GM19395 (cell line): ENCODE measurements at regions not wholly inside any gene's neighbourhood (a gene's known extent, or its start where the extent isn't known, plus 50 kb on each side); places are given as distances from the start of the nearest gene placed in this dataset.

Experiments used
- ATAC-seq: cut with Tn5 transposase; IDR thresholded peaks from one replicate; pipeline ENCODE4 v1.9.1; 2021; ENCODE audit warnings: mild to moderate bottlenecking, moderate library complexity; ENCODE audit not compliant: unreplicated experiment

DNA sequence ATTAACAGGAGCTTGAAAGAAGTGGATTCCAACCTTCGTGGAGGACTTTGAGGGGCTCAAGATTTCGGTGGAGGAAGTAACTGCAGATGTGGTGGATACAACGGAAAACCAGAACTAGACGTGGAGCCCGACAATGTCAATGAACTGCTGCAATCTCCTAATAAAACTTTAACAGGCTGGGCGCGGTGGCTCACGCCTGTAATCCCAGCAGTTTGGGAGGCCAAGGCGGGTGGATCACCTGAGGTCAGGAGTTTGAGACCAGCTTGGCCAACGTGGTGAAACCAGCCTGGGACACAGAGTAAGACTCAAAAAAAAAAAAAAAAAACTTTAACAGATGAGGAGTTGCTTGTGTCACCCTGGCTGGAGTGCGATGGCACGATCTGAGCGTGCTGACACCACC lies 477.8 kb upstream of the MKI67 start:
- no peak for ATAC-seq

DNA sequence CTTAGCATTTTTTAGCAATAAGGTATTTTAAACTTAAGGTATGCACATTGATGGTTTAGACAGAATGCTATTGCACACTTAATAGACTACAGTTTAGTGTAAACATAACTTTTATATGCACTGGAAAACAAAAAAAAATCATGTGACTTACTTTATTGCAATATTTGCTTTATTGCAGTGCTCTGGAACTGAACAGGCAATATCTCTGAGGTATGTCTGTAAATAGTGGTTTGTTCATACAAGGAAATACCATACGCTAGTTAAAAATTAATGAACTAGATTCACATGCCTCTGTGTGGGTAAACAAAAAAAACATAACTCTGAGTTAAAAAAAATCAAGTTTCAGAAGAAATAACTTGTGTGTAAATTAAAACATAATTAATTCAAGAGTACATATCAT lies 479.0 kb upstream of the MKI67 start:
- no peak for ATAC-seq

DNA sequence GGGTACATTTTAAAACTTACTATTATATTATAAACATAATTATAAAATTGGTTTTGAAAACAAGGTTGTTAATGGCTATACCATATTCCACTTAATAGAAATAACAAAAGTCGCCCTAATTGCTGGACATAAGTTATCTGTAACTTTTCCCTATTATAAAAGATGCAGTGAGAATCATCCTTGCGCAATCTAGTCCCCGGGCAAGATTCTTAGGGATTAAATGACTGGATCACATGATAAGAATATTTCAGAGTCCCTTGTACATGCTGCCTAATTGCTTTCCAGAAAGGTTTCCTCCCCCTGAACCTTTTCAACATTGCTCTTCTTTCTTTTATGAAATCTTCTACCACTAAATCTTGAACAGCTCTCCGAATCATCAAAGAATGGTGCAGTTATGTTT lies 479.8 kb upstream of the MKI67 start:
- ATAC-seq, result no peak

DNA sequence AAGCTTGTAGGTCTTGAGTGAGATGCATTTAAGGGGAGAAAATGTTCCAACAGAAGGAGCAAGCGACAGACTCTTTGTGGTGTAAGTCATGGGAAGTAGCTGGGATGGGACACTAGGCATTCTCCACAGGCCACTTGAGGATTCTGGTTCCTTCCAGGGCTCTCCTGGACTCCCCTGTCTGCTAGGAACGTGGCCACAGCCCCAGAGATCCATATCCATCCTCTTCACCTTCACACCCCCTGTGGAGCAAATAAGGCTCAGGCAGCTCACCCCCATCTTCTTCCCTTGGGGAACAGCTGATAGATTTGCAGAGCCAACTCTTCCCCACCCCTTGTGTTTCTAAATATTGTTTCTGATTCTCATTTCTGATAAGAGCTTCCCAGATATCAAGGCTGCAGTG lies 482.6 kb upstream of the MKI67 start:
- no peak for ATAC-seq

DNA sequence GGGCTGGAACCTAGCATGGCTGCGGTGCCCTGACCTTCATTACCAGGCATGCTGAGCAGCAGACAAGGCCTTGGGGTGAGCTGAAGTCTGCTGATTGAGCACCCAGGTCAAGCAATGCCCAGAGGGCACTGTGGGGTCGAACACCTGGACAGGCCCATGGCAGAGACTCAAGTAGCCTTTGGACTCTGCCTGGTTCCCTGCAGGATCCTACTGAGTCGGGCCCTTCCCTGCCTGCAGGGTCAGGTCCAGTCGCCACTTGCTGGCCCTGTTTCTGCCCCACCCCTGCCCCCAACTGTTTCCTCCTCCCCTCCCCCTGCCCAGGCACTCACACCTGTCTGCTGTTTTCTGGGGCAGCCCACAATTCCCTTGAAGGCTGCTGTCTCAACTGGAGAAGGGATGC lies 483.2 kb upstream of the MKI67 start:
- ATAC-seq, result no peak

DNA sequence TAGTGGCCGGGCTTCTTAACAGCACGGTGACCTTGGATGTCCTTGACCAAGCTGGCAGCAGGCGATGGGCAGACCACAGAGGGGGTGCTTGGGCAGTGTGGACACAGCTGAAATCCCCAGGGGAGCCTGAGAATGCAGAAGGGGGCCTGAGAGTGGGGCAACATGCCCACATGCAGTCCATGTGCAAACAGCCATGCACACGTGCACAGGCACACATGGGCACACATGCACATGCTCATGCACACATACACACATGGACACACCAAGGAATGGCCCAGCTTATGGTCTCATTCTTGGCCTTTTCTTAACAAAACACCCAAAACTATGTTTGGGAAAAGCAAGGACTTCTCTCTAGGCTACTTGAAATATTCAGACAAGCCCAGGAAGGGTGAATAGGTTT lies 483.9 kb upstream of the MKI67 start:
- ATAC-seq, result no peak

DNA sequence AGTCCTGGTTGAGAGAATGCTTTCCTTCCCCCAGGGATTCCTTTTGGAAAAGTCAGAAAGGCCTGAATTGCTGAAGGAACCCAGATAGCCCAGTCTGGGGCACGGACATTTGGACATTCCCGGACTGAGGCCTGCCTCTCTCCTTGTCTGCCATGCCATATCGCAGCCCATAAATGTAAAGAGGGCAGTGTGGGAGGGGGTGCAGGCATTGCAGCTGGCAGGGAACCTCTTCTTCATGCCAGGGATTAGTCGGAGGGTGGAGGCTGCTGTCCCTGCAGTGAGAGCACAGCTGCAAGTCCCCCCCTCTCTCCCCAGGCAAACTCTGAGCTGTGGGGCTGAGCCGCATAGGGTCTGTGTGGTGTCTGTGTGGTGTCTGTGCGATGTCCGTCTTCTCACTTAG lies 486.0 kb upstream of the MKI67 start:
- ATAC-seq, result no peak

DNA sequence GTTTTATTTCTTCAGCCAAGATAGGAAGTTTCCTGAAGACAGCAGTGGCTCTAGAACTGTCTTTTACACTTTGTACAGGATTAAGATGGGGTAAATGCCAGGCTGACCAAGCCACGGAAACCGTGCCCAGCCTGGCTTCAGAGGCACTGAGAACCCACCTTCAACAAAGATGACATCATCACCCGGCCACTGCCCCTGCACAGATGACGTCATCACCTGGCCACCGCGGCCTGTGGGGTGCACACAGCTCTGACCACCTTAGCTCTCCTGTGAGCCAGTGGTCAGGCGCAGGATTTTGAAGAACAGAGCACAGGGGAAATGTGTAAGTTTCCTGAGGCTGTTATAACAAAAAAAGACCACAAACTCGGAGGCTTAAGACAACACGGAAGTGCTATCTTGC lies 486.4 kb upstream of the MKI67 start:
- no peak for ATAC-seq

DNA sequence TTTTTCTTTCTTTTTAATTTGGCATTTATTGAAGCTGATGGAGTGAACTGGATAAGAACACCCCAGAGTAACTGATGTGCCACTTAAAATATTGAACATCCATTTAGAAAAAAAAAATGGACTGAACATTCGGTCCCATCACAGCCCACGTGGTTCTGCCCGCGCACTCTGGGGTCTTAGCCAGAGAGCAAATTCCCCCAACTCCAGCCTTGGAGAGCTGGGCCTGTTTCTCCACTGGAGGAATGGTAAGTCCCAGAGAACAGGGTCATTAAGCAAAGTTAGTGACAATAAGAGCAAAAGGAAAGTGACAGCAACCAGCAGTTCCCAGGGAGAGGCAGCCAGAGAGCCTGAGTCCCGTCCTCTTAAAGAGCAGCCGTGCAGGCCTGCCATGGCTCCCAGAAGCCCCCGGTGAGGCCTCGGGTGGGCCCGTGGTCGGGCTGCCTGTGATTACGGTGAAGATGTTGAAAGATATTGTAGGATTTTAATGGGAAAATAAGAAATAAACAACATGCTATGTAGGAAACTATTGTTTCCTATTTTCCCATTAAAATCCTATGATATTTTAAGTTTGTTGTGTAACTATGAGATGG lies 487.9 kb upstream of the MKI67 start:
- ATAC-seq, result no peak

DNA sequence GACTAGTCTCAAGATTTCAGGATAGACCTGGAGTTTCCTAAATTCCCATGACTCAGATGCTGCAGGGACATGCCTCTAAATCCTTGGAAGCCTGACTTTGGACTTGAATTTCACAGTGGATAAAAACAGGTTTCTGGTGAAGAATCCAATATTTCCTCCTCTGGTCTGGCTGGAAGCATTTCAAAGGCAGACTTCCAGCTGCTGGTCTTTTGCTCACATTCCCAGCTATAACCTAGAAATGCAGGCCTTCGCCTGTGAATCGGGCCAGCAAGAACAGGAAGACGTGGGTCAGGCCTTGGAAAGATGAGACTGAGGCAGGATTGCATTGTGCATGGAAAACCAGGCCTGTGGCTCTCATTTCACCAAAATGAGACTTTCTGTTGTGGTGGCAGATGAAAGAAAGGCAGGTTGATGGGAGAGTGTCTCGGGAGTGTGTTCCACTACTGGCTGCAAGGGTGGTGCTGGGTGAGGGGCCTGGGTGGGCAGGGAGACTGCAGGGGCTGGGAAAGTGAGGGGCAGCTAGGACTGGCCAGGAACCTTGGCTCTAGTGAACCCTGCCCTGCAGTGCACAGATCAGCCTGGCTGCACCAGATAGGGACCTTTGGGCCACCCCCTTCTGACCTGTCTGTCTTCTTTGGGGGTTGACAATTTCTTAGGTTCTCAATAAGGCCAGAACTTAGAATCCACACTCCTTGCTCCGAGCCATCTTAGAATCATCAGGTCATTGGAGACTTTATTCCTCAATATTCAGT lies 488.8 kb upstream of the MKI67 start:
- ATAC-seq, result no peak

DNA sequence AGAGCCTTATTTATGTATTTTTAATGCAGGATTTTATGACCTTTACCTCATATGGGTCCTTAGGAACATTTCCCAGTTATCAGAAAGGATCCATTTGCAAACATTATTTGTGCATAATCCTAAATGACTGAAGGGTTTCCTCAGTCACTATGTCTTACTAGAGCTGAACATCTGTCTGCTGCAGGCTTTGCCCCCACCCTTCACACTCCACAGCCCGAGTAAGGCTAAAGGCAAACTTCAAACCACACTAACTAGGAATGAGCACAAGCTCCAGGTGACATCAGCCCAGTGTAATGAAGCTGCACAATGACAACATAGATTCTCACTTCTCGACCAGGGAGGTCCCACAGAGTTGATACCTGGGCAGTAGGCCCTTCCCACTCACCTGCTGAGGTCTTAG lies 491.3 kb upstream of the MKI67 start:
- no peak for ATAC-seq

DNA sequence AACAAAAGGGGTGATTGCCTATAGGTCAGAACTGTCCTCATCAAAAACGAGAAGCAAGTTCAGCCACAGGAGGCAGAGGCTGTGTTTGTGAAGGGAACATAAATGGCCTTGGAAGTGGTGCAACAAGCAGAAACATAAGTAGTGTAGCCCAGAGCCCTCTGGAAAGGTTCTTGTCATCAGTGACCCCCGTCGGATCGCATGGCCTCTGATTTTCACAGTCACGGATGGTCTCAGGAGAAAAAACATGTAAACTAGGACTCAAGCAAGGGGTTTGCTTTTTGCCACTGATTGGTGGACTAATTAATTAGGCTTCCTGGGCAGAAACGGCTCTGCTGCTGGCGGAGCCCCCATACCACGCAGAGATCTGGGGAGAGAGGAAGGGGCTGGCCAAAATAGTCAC lies 496.5 kb upstream of the MKI67 start:
- ATAC-seq, result no peak

DNA sequence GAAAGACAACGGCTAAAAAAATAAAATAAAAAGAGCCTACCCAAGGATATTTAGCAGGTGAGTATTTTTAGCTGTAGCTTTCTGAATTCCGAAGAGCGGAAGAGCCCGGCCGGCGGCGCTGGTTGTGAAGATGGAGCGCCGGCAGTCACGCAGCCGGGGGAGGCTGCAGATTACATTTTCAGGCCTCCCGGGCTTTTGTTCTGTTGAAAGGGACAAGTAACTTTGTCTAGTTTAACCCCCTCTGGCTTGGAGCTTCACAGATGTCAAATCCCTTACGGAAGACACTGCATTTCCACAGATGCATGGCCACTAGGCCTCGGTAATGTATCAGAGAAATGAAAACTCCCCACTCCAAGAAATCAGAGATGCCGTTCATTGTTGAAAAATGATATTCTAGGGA lies 497.6 kb upstream of the MKI67 start:
- ATAC-seq, result no peak

DNA sequence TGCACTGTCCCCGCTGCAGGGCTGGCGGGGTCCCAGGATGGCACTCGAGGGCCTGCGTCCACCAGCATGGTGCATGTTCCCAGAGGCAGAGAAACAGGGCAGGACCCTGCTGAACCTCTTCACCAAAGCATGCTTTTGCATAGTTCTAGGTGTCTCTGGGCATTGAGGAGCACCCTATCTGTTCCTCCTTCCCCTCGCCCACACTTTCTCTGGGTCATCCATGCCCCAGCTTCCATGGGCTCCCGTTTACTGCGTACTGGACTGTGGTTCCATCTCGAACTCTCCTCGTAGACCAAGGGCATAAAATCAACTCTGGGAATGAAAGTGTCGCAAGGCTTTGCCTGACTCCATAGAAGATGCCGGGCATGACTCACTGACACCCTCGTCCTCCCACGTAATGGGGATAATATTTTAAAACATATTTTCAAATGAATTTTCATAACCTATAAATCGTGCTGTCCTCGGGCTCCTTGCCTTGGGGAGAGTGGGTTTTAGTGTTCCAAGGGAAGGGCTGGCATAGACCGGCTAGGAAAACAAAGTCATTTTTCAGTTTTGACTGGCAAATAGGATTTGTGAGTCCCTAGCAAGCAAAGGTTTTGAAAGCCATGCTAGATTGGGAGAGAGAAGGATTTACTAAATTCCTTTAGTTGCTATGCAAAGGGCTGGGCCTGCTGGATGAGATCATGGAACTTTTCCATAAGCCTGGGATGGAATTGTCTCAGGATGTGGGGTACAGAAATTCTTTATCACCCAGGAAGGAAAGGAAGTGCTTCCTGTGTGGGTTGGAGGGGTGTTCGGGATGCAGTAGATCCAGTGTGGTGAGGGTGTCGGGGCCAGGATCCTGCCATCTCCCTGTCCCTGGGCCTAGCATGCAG lies 498.7 kb upstream of the MKI67 start:
- ATAC-seq, result no peak

DNA sequence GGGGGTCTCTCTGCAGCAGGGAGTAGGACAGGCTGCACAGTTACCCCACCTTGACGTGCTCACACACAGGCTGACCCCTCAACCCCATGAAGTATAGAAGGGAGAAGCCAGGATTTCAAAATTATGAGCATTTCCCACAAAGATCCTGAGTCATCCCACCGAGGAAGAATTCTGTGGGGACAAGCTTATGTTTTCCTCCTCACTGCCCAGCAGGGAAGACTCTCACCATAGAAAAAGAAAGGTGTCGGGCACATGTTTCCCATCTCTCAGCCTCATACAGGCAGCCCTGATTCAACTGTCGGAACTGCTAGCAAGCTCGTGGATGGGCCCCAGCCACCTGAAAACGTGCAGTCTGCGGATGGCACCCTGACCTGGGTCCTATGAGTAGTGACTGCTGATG lies 499.7 kb upstream of the MKI67 start:
- ATAC-seq, result no peak

DNA sequence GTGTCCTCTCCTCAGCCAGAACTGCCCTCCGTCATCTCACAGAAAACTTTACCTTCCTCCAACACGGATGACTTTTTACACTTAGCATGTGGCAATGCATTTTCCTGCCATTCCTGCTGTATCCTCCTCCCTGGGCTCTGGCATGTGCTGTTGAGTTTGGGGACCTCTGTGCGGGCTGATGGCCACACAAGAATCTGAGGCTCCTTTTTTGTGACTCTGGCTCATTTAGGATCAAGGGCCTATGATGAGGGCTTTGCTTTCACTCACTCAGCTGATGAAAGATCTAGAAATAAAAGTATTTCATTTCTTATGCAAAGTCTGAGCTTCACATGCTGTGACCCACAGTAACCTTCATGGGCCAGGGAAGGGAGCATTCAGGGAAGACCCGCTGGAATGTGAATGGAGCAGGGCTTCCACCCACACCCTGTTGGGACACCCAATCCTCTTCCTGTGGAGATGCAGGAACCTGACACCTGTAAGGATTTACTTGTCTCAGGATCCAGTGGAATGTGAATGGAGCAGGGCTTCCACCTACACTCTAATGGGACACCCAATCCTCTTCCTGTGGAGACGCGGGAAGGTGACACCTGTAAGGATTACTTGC lies 500.3 kb upstream of the MKI67 start:
- ATAC-seq, result no peak

DNA sequence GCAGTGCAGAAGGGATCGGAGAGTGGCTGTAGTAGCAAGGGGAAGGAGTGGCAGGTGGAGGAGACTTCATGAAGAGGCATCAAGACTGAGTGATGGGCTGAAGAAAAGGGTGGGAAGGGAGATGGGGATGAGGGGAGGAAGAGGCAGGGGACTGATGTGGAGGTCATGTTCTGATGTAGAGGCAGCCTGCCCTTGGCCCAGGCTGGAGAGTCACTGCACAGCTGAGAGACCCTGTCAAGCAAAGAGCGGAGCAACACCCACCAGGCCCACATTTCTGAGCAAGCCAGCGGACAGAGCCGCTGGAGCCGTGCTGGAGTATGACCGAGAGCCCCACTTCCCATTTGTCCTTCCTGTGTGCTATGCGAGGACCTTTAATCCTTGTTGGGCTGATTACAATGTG lies 501.6 kb upstream of the MKI67 start:
- ATAC-seq, result no peak

DNA sequence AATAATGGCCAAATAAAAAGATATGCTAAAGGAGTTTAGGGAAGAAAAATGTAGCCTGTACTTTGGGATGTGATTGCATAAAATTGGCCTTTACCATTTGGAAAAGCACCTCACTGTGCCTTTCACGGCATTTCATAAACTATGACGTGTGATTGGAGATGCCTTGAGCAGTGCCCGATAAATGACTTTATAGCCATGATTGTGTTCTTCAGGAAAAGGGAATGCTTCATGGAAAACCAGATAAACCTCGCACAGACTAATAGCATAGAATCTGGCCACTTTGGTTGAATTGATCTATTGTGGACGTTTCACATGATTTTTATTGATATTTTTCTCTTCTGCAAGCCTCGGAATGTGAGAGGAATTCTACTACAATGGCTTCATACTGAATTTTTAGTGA lies 502.0 kb upstream of the MKI67 start:
- no peak for ATAC-seq

DNA sequence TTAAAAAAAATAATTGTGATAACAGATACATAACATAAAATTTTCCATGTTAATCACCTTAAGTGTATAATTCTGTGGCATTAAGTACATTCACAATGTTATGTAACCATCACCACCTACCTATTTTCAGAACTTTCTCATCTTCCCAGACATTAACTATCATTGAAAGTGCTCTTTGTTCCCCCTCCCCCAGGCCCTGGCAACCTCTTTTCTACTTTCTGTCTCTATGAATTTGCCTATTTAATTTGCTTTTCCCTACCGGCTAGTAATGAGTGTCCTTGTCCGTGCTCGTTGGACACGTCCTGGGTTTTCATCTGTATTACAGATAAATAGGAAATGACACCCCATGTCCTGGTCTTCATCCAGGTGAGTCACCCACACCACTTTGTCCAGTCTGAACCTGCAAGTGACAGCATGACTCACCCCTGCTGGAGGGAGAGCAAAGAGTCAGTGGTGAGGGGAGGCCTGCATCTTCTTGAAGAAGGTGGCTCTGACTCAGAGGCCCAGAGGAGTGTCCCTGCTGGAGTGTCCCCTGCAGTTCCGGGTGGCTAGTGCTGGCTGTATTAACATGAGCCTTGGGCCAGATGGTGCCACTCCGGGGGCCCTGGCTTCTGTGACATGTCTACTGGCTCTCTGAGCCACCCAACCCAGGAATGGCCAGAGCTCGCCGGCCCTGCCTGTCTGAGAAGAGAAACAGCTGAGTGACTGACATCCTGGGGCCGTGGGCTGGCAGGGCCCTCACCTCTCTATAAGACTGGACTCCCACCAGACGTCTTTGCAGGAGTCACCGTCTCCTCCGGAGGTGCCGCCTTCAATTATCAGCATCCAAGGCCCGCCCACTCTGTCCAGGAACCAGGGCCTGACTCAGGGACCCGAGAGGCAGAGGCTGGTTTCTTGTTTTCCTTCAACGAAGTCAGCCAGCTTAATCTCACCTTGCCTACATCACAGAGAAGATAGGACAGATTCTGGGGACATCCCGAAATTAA lies 503.2 kb upstream of the MKI67 start:
- no peak for ATAC-seq

DNA sequence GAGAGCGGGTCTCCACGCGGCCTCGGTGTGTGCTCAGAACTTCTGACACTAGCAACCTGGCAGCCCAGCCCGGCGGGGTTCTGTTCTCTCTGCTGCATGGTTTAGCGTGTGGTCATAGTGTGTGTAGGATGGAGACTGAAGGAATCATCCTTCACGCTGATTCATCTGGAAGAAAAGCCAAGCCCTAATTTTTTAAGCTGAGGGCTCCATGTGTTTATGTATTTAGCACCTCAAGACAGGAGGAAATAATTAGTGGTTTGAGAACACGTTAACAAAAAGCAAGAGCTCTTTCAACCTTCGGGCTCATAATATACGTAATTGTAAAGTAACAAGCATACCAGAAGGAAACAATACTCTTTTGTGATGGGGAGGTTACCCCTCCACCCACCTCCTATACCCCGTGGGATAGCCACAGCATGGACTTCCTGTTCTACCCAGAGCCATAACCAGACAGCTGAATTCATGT lies 504.6 kb upstream of the MKI67 start:
- ATAC-seq, result no peak
